ENCODE measurements at regions not wholly inside any gene's neighbourhood (a gene's known extent, or its start where the extent isn't known, plus 50 kb on each side); places are given as distances from the start of the nearest gene placed in this dataset.

GRCh38 chr18:60873708-60874107 is 459.5 kb upstream of the CDH20 start:
- Histone ChIP-seq H3K27ac (ENCODE audit: low read length) (no peak overlapping the region), H3K4me1 (ENCODE audit: control insufficient read depth, insufficient read depth, low read length) (no peaks in the 10 kb centered on the region), H3K9me3 (replicated peaks; ENCODE audit: control insufficient read depth, low read depth, low read length) (no peaks in the 10 kb centered on the region), H3K27me3 (ENCODE audit: control insufficient read depth, insufficient read depth, low read length) (no peaks in the 10 kb centered on the region), H3K4me3 (ENCODE audit: low read length) (no peak overlapping the region), H3K36me3 (ENCODE audit: control insufficient read depth, insufficient read depth, low read length) (no peaks in the 10 kb centered on the region)
- DNase-seq = peak; percentile 13

- no peak overlapping the region for H3K4me3 ChIP-seq (ENCODE audit: low read length)
- no peaks in the 10 kb centered on the region for H3K4me1 ChIP-seq (ENCODE audit: control insufficient read depth, insufficient read depth, low read length)
- H3K9me3 ChIP-seq (replicated peaks; ENCODE audit: control insufficient read depth, low read depth, low read length) = no peaks in the 10 kb centered on the region
- WGBS (ENCODE audit: insufficient coverage) = no CpG with 5 or more reads among the region's 6 CpGs
- no peak overlapping the region for H3K27ac ChIP-seq (ENCODE audit: low read length)
- no peaks in the 10 kb centered on the region for H3K36me3 ChIP-seq (ENCODE audit: control insufficient read depth, insufficient read depth, low read length)
- H3K27me3 ChIP-seq (ENCODE audit: control insufficient read depth, insufficient read depth, low read length) = no peaks in the 10 kb centered on the region
- DNase-seq = no peak
Observed at GRCh38 chr18:60875957-60876507, 457.2 kb upstream of the CDH20 start.

- WGBS (ENCODE audit: insufficient coverage) = no CpG with 5 or more reads among the region's 2 CpGs
- DNase-seq = peak; percentile 37
- Histone ChIP-seq H3K9me3 (replicated peaks; ENCODE audit: control insufficient read depth, low read depth, low read length) (no peaks in the 10 kb centered on the region), H3K27me3 (ENCODE audit: control insufficient read depth, insufficient read depth, low read length) (no peaks in the 10 kb centered on the region), H3K36me3 (ENCODE audit: control insufficient read depth, insufficient read depth, low read length) (no peaks in the 10 kb centered on the region), H3K27ac (ENCODE audit: low read length) (no peak overlapping the region), H3K4me3 (ENCODE audit: low read length) (no peak overlapping the region), H3K4me1 (ENCODE audit: control insufficient read depth, insufficient read depth, low read length) (no peaks in the 10 kb centered on the region)
Observed at GRCh38 chr18:60880184-60880583, 453.0 kb upstream of the CDH20 start.

- no peaks in the 10 kb centered on the region for H3K9me3 ChIP-seq (replicated peaks; ENCODE audit: control insufficient read depth, low read depth, low read length)
- no peaks in the 10 kb centered on the region for H3K36me3 ChIP-seq (ENCODE audit: control insufficient read depth, insufficient read depth, low read length)
- H3K4me1 ChIP-seq (ENCODE audit: control insufficient read depth, insufficient read depth, low read length) = no peaks in the 10 kb centered on the region
- DNase-seq = no peak
- no CpG with 5 or more reads among the region's 2 CpGs for WGBS (ENCODE audit: insufficient coverage)
- H3K27ac ChIP-seq (ENCODE audit: low read length) = no peak overlapping the region
- no peaks in the 10 kb centered on the region for H3K27me3 ChIP-seq (ENCODE audit: control insufficient read depth, insufficient read depth, low read length)
- H3K4me3 ChIP-seq (ENCODE audit: low read length) = no peak overlapping the region
Observed at GRCh38 chr18:60883587-60883986, 449.6 kb upstream of the CDH20 start.

- DNase-seq = no peak
- Histone ChIP-seq H3K4me3 (ENCODE audit: low read length) (no peak overlapping the region), H3K4me1 (ENCODE audit: control insufficient read depth, insufficient read depth, low read length) (no peaks in the 10 kb centered on the region), H3K9me3 (replicated peaks; ENCODE audit: control insufficient read depth, low read depth, low read length) (no peaks in the 10 kb centered on the region), H3K27ac (ENCODE audit: low read length) (no peak overlapping the region), H3K36me3 (ENCODE audit: control insufficient read depth, insufficient read depth, low read length) (no peaks in the 10 kb centered on the region), H3K27me3 (ENCODE audit: control insufficient read depth, insufficient read depth, low read length) (no peaks in the 10 kb centered on the region)
- WGBS (ENCODE audit: insufficient coverage) = 70% methylated on average over 2 of the region's 6 CpGs
Observed at GRCh38 chr18:60888071-60888624, 445.1 kb upstream of the CDH20 start.

GRCh38 chr18:60889442-60889841 is 443.8 kb upstream of the CDH20 start:
- H3K27ac ChIP-seq (ENCODE audit: low read length) = no peak overlapping the region

GRCh38 chr18:60891936-60892335 is 441.3 kb upstream of the CDH20 start:
- no peak for DNase-seq
- Histone ChIP-seq H3K27ac (ENCODE audit: low read length) (no peak overlapping the region), H3K36me3 (ENCODE audit: control insufficient read depth, insufficient read depth, low read length) (no peaks in the 10 kb centered on the region), H3K4me1 (ENCODE audit: control insufficient read depth, insufficient read depth, low read length) (no peaks in the 10 kb centered on the region), H3K9me3 (replicated peaks; ENCODE audit: control insufficient read depth, low read depth, low read length) (no peaks in the 10 kb centered on the region), H3K4me3 (ENCODE audit: low read length) (no peak overlapping the region), H3K27me3 (ENCODE audit: control insufficient read depth, insufficient read depth, low read length) (no peaks in the 10 kb centered on the region)
- WGBS (ENCODE audit: insufficient coverage) = 89% methylated on average over 3 of the region's 5 CpGs

More at GRCh38 chr18:60889442-60889841, 443.8 kb upstream of the CDH20 start:
- no peaks in the 10 kb centered on the region for H3K27me3 ChIP-seq (ENCODE audit: control insufficient read depth, insufficient read depth, low read length)
- no CpG with 5 or more reads among the region's 2 CpGs for WGBS (ENCODE audit: insufficient coverage)
- no peaks in the 10 kb centered on the region for H3K4me1 ChIP-seq (ENCODE audit: control insufficient read depth, insufficient read depth, low read length)
- H3K36me3 ChIP-seq (ENCODE audit: control insufficient read depth, insufficient read depth, low read length) = no peaks in the 10 kb centered on the region
- H3K4me3 ChIP-seq (ENCODE audit: low read length) = no peak overlapping the region
- DNase-seq = no peak
- no peaks in the 10 kb centered on the region for H3K9me3 ChIP-seq (replicated peaks; ENCODE audit: control insufficient read depth, low read depth, low read length)

GRCh38 chr18:60892441-60892840 is 440.8 kb upstream of the CDH20 start:
- no peaks in the 10 kb centered on the region for H3K27me3 ChIP-seq (ENCODE audit: control insufficient read depth, insufficient read depth, low read length)
- H3K4me1 ChIP-seq (ENCODE audit: control insufficient read depth, insufficient read depth, low read length) = no peaks in the 10 kb centered on the region
- H3K27ac ChIP-seq (ENCODE audit: low read length) = no peak overlapping the region
- no peaks in the 10 kb centered on the region for H3K9me3 ChIP-seq (replicated peaks; ENCODE audit: control insufficient read depth, low read depth, low read length)
- no peaks in the 10 kb centered on the region for H3K36me3 ChIP-seq (ENCODE audit: control insufficient read depth, insufficient read depth, low read length)
- H3K4me3 ChIP-seq (ENCODE audit: low read length) = no peak overlapping the region
- DNase-seq = no peak

GRCh38 chr18:60892855-60893254 is 440.4 kb upstream of the CDH20 start:
- DNase-seq = no peak
- H3K36me3 ChIP-seq (ENCODE audit: control insufficient read depth, insufficient read depth, low read length) = no peaks in the 10 kb centered on the region
- H3K27ac ChIP-seq (ENCODE audit: low read length) = no peak overlapping the region
- H3K4me3 ChIP-seq (ENCODE audit: low read length) = no peak overlapping the region
- H3K27me3 ChIP-seq (ENCODE audit: control insufficient read depth, insufficient read depth, low read length) = no peaks in the 10 kb centered on the region
- H3K4me1 ChIP-seq (ENCODE audit: control insufficient read depth, insufficient read depth, low read length) = no peaks in the 10 kb centered on the region
- H3K9me3 ChIP-seq (replicated peaks; ENCODE audit: control insufficient read depth, low read depth, low read length) = no peaks in the 10 kb centered on the region
- WGBS (ENCODE audit: insufficient coverage) = no CpG with 5 or more reads among the region's 3 CpGs

- no peak for DNase-seq
Observed at GRCh38 chr18:60893355-60894097, 439.7 kb upstream of the CDH20 start.

More at GRCh38 chr18:60893355-60894097, 439.7 kb upstream of the CDH20 start:
- Histone ChIP-seq H3K4me1 (ENCODE audit: control insufficient read depth, insufficient read depth, low read length) (no peaks in the 10 kb centered on the region), H3K9me3 (replicated peaks; ENCODE audit: control insufficient read depth, low read depth, low read length) (no peaks in the 10 kb centered on the region), H3K27ac (ENCODE audit: low read length) (no peak overlapping the region), H3K27me3 (ENCODE audit: control insufficient read depth, insufficient read depth, low read length) (no peaks in the 10 kb centered on the region), H3K36me3 (ENCODE audit: control insufficient read depth, insufficient read depth, low read length) (no peaks in the 10 kb centered on the region), H3K4me3 (ENCODE audit: low read length) (no peak overlapping the region)
- 80% methylated on average over 1 of the region's 6 CpGs for WGBS (ENCODE audit: insufficient coverage)

Measured in muscle of leg (tissue), 3 donors.